ENCODE measurements at regions not wholly inside any gene's neighbourhood (a gene's known extent, or its start where the extent isn't known, plus 50 kb on each side); places are given as distances from the start of the nearest gene placed in this dataset.

DNA sequence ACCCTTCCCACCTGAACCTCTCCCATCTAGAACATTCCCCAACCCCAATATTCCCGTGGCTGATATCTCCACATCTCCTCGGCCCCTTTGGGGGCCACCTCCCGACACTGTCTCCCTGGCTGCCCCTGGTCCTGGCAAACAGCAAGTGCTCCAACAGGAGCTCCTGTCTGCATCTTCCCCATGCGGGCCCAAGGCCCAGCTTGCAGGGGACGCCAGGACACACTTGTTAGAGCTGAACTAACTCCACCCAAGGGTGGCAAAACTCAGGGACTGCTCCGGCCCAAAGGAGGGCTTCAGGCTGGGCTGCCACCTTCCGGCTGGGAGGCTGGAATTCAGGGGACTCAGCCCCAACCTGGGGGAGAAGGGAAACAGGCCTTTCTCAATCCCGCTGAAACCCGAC, 106.6 kb downstream of the NCOR2 start:
- TF ChIP-seq CTCF (IDR thresholded peaks at IDR 0.05; ENCODE audit: low read depth, low read length) (no peak), EZH2phosphoT487 (IDR thresholded peaks at IDR 0.05; ENCODE audit: low read depth) (no peak)

All from OCI-LY3 (cell line).